ENCODE measurements at regions not wholly inside any gene's neighbourhood (a gene's known extent, or its start where the extent isn't known, plus 50 kb on each side); places are given as distances from the start of the nearest gene placed in this dataset.

GRCh38 chr16:7976125-7976524 lies 614.2 kb downstream of the TMEM114 start:
- no peak for TF ChIP-seq CTCF (IDR thresholded peaks at IDR 0.05; ENCODE audit: low read length)
- TF ChIP-seq EZH2 (optimal IDR thresholded peaks at IDR 0.05; ENCODE audit: low read depth, low read length), result no peak
- no peak for TF ChIP-seq EZH2phosphoT487 (IDR thresholded peaks at IDR 0.05; ENCODE audit: low read length)

All from MM.1S (cell line).